ENCODE measurements at regions not wholly inside any gene's neighbourhood (a gene's known extent, or its start where the extent isn't known, plus 50 kb on each side); places are given as distances from the start of the nearest gene placed in this dataset.

DNA sequence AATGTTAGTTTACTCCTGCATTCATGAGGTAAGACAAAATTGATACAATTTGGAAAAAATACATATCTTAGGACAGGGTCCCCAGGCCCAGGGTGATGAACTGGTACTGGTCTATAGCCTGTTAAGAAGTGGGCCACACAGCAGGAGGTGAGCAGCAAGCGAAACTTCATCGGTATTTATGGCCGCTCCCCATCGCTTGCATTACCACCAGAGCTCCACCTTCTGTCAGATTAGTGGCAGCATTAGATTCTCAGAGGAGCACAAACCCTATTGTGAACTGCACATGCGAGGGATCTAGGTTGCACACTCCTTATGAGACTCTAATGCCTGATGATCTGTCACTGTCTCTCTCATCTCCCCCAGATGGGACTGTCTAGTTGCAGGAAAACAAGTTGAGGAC lies 880.6 kb downstream of the MCTP2 start:
- CTCF ChIA-PET = no interaction called here
- Histone ChIP-seq H3K27ac (ENCODE audit: low read depth in 2 of 2, low read length in 1 of 2) (no peak overlapping the region), H4K20me1 (ENCODE audit: insufficient read depth) (no peaks in the 10 kb centered on the region), H3K9me3 (no peaks in the 10 kb centered on the region), H3K9ac (no peak overlapping the region), H3K27me3 (ENCODE audit: insufficient read depth) (no peaks in the 10 kb centered on the region), H3K79me2 (ENCODE audit: insufficient read depth) (no peaks in the 10 kb centered on the region), H3K36me3 (replicated peaks in 1 of 2; ENCODE audit: control insufficient read depth in 1 of 2, insufficient read depth in 2 of 2, low read length in 1 of 2) (no peaks in the 10 kb centered on the region), H3K4me3 (ENCODE audit: low read depth in 2 of 2, low read length in 1 of 2) (no peak overlapping the region), H3K4me1 (ENCODE audit: control insufficient read depth in 1 of 2, insufficient read depth in 2 of 2, low read depth in 1 of 2, low read length in 1 of 2) (no peaks in the 10 kb centered on the region), H3F3A (replicated peaks; ENCODE audit: insufficient read depth) (no peaks in the 10 kb centered on the region), H3K9me2 (no peaks in the 10 kb centered on the region), H3K4me2 (no peak overlapping the region), H2AFZ (ENCODE audit: low read depth) (no peak overlapping the region)
- 33% methylated on average over 3 of the region's 5 CpGs for WGBS (ENCODE audit: low lambda C conversion rate)
- no peak for DNase-seq
- no peak for TF ChIP-seq RFX5 (IDR thresholded peaks at IDR 0.05; ENCODE audit: low read length)
- TF ChIP-seq FOXJ3 (CRISPR knock-in tag; IDR thresholded peaks at IDR 0.05) = no peak
- TF ChIP-seq RXRA (IDR thresholded peaks at IDR 0.05; ENCODE audit: borderline replicate concordance, low read depth) = no peak
- no peak for TF ChIP-seq FOSL2 (IDR thresholded peaks at IDR 0.05; ENCODE audit: borderline replicate concordance, low read depth)
- TF ChIP-seq MXI1 (IDR thresholded peaks at IDR 0.05; ENCODE audit: low read depth, low read length) = no peak
- TF ChIP-seq, protein P1, sequence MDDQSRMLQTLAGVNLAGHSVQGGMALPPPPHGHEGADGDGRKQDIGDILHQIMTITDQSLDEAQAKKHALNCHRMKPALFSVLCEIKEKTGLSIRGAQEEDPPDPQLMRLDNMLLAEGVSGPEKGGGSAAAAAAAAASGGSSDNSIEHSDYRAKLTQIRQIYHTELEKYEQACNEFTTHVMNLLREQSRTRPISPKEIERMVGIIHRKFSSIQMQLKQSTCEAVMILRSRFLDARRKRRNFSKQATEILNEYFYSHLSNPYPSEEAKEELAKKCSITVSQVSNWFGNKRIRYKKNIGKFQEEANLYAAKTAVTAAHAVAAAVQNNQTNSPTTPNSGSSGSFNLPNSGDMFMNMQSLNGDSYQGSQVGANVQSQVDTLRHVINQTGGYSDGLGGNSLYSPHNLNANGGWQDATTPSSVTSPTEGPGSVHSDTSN (IDR thresholded peaks at IDR 0.05) = no peak
- POLR2A ChIA-PET = no interaction called here

DNA sequence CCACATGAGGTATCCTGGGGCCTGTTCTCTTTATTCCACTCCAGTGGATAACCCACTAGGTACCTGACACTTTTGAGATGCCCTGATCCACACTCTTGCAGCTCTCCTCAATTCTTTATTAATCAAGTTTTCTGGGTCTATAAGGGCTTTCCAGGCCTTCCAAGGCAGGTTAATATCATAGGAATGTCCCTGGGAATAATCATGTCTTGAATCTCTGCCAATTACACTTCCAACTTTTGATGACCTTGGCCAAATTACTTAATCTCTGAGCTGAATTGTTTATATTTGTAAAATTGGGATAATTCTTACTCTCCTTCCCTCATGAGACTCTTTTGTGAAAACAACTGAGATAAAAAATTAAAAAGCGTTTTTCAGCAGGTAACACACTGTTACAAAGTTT lies 881.7 kb downstream of the MCTP2 start:
- Histone ChIP-seq H3K36me3 (replicated peaks in 1 of 2; ENCODE audit: control insufficient read depth in 1 of 2, insufficient read depth in 2 of 2, low read length in 1 of 2) (no peaks in the 10 kb centered on the region), H3F3A (replicated peaks; ENCODE audit: insufficient read depth) (no peaks in the 10 kb centered on the region), H3K9me3 (no peaks in the 10 kb centered on the region), H3K27me3 (ENCODE audit: insufficient read depth) (no peaks in the 10 kb centered on the region), H3K9me2 (no peaks in the 10 kb centered on the region), H3K27ac (ENCODE audit: low read depth in 2 of 2, low read length in 1 of 2) (no peak overlapping the region), H3K4me2 (no peak overlapping the region), H3K9ac (no peak overlapping the region), H2AFZ (ENCODE audit: low read depth) (no peak overlapping the region), H3K79me2 (ENCODE audit: insufficient read depth) (no peaks in the 10 kb centered on the region), H3K4me3 (ENCODE audit: low read depth in 2 of 2, low read length in 1 of 2) (no peak overlapping the region), H3K4me1 (ENCODE audit: control insufficient read depth in 1 of 2, insufficient read depth in 2 of 2, low read depth in 1 of 2, low read length in 1 of 2) (no peaks in the 10 kb centered on the region), H4K20me1 (ENCODE audit: insufficient read depth) (no peaks in the 10 kb centered on the region)
- TF ChIP-seq EZH2phosphoT487 (IDR thresholded peaks at IDR 0.05; ENCODE audit: borderline replicate concordance, low read depth) = no peak
- CTCF ChIA-PET = no interaction called here
- 4% methylated on average over 1 of the region's 1 CpG for WGBS (ENCODE audit: low lambda C conversion rate)
- POLR2A ChIA-PET = no interaction called here
- no peak for DNase-seq

DNA sequence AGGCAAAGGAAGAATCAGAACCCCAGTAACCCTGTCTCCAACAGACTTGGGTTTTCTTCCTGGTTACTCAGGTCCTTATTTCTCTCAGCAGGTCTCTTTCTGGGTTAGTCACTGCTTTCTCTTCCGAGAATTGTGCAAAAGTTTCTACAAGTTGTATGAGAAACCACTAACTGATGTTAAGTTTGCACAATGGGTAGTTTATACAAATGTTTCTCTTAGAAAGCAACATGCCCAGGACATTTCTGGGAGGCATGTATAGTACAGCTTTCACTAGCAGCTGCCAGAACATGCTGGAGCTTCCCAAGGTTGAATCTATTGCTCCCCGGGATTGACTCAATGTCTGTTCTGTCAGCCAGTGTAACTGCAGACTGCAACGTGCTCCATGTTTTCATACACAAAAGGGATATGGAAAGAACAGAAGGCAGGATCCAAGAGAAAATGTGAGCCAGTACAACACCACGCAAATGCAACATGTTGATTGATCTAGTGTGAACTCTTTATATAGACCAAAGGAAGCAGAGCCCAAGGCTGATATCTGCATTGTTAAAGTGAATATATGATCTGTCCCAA lies 887.8 kb downstream of the MCTP2 start:
- no peaks in the 10 kb centered on the region for H3K9me3 ChIP-seq
- WGBS (ENCODE audit: low lambda C conversion rate) = 0% methylated on average over 4 of the region's 4 CpGs
- H3K36me3 ChIP-seq (replicated peaks in 1 of 2; ENCODE audit: control insufficient read depth in 1 of 2, insufficient read depth in 2 of 2, low read length in 1 of 2) = no peaks in the 10 kb centered on the region
- H3K4me2 ChIP-seq = no peak overlapping the region
- CTCF ChIA-PET = no interaction called here
- H3K9me2 ChIP-seq = no peaks in the 10 kb centered on the region
- H2AFZ ChIP-seq (ENCODE audit: low read depth) = no peak overlapping the region
- H3K27me3 ChIP-seq (ENCODE audit: insufficient read depth) = no peaks in the 10 kb centered on the region
- no peaks in the 10 kb centered on the region for H3K4me1 ChIP-seq (ENCODE audit: control insufficient read depth in 1 of 2, insufficient read depth in 2 of 2, low read depth in 1 of 2, low read length in 1 of 2)
- H3F3A ChIP-seq (replicated peaks; ENCODE audit: insufficient read depth) = no peaks in the 10 kb centered on the region
- no peak overlapping the region for H3K27ac ChIP-seq (ENCODE audit: low read depth in 2 of 2, low read length in 1 of 2)
- no peaks in the 10 kb centered on the region for H4K20me1 ChIP-seq (ENCODE audit: insufficient read depth)
- H3K4me3 ChIP-seq (ENCODE audit: low read depth in 2 of 2, low read length in 1 of 2) = no peak overlapping the region
- POLR2A ChIA-PET = no interaction called here
- no peak for DNase-seq
- H3K9ac ChIP-seq = no peak overlapping the region
- no peaks in the 10 kb centered on the region for H3K79me2 ChIP-seq (ENCODE audit: insufficient read depth)
- TF ChIP-seq, protein P2, sequence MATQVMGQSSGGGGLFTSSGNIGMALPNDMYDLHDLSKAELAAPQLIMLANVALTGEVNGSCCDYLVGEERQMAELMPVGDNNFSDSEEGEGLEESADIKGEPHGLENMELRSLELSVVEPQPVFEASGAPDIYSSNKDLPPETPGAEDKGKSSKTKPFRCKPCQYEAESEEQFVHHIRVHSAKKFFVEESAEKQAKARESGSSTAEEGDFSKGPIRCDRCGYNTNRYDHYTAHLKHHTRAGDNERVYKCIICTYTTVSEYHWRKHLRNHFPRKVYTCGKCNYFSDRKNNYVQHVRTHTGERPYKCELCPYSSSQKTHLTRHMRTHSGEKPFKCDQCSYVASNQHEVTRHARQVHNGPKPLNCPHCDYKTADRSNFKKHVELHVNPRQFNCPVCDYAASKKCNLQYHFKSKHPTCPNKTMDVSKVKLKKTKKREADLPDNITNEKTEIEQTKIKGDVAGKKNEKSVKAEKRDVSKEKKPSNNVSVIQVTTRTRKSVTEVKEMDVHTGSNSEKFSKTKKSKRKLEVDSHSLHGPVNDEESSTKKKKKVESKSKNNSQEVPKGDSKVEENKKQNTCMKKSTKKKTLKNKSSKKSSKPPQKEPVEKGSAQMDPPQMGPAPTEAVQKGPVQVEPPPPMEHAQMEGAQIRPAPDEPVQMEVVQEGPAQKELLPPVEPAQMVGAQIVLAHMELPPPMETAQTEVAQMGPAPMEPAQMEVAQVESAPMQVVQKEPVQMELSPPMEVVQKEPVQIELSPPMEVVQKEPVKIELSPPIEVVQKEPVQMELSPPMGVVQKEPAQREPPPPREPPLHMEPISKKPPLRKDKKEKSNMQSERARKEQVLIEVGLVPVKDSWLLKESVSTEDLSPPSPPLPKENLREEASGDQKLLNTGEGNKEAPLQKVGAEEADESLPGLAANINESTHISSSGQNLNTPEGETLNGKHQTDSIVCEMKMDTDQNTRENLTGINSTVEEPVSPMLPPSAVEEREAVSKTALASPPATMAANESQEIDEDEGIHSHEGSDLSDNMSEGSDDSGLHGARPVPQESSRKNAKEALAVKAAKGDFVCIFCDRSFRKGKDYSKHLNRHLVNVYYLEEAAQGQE (IDR thresholded peaks at IDR 0.05; ENCODE audit: low read depth, low read length) = no peak
- TF ChIP-seq SIN3A (IDR thresholded peaks at IDR 0.05; ENCODE audit: borderline replicate concordance, low read depth, low read length) (no peak), RCOR1 (IDR thresholded peaks at IDR 0.05; ENCODE audit: low read length) (no peak), MXI1 (IDR thresholded peaks at IDR 0.05; ENCODE audit: low read depth, low read length) (no peak), TCF12 (IDR thresholded peaks at IDR 0.05) (no peak), FOXJ3 (CRISPR knock-in tag; IDR thresholded peaks at IDR 0.05) (no peak)
- TF ChIP-seq, protein P3, sequence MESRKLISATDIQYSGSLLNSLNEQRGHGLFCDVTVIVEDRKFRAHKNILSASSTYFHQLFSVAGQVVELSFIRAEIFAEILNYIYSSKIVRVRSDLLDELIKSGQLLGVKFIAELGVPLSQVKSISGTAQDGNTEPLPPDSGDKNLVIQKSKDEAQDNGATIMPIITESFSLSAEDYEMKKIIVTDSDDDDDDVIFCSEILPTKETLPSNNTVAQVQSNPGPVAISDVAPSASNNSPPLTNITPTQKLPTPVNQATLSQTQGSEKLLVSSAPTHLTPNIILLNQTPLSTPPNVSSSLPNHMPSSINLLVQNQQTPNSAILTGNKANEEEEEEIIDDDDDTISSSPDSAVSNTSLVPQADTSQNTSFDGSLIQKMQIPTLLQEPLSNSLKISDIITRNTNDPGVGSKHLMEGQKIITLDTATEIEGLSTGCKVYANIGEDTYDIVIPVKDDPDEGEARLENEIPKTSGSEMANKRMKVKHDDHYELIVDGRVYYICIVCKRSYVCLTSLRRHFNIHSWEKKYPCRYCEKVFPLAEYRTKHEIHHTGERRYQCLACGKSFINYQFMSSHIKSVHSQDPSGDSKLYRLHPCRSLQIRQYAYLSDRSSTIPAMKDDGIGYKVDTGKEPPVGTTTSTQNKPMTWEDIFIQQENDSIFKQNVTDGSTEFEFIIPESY (IDR thresholded peaks at IDR 0.05; ENCODE audit: borderline replicate concordance, low read depth) = no peak
- TF ChIP-seq, protein P4, sequence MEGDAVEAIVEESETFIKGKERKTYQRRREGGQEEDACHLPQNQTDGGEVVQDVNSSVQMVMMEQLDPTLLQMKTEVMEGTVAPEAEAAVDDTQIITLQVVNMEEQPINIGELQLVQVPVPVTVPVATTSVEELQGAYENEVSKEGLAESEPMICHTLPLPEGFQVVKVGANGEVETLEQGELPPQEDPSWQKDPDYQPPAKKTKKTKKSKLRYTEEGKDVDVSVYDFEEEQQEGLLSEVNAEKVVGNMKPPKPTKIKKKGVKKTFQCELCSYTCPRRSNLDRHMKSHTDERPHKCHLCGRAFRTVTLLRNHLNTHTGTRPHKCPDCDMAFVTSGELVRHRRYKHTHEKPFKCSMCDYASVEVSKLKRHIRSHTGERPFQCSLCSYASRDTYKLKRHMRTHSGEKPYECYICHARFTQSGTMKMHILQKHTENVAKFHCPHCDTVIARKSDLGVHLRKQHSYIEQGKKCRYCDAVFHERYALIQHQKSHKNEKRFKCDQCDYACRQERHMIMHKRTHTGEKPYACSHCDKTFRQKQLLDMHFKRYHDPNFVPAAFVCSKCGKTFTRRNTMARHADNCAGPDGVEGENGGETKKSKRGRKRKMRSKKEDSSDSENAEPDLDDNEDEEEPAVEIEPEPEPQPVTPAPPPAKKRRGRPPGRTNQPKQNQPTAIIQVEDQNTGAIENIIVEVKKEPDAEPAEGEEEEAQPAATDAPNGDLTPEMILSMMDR (IDR thresholded peaks at IDR 0.05) = no peak
